GM04504 (cell line): ENCODE measurements at regions not wholly inside any gene's neighbourhood (a gene's known extent, or its start where the extent isn't known, plus 50 kb on each side); places are given as distances from the start of the nearest gene placed in this dataset.

Experiments used
- DNase-seq: peaks from one replicate; pipeline ENCODE4 v3.0.0-alpha.2; 2012; ENCODE audit warnings: low read depth

DNA sequence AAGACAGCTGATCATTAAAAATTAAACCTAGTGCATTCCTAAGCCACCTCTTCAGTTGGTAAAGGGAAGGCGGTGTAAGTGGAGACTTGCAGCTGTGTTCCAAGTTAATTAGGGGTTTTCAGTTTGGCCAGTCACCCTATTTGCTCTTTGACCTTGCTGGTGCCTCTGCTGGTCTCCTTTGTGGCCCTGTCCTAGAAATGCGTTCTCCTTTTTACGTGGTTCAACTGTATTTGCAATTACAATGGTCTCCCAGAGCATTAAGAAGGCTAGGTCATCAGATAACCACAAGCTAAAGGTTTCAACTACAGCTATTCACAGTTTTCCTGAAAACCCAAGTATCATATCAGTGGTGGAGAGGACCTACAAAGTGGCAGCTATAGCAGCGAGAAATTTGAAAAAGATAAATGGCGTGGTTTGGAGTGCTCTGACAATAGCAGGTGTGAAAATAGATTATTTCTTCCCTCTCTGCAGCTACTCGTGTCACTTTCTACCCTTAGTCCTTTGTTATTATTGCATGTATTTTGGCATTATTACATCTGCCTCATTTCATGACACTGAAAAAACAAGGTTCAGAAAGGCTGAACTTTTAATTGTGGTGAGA is 203.5 kb upstream of the TBC1D5 start:
- DNase-seq: no peak

DNA sequence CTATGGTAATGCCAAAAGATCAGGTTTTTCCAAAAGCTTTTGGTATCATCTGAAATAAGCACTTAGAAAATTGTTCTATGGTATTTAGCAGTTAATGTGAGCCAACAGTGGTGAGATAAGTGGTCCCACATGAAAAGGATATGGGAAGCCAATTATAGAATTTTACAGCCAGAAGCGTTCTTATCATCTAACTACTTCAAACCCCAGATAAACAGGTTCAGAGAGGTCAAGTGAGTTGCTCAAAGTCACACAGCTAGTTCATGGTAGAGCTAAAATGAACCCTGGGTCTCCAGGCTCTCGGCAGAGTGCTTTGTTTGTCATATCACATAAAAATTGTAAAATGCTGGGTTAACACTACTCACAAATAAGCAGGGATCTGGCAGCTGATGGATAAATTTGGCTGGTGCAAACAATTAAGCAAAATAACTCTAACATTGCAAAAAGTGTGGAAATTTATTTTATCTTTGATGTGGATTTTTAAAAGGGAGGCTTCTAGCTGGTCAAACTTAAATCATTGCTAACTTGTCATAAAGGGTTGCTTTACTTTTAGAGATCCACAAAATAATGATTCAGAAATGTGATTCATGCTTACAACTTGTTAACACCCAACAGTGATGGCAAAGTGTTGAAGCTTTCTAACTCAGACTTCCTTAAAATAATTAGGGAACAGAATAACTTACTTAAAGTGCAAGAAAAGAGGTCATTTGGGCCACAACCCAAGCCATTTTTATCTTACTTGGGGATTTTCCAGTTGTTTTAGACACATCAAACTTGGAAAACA is 202.8 kb upstream of the TBC1D5 start:
- DNase-seq: no peak

DNA sequence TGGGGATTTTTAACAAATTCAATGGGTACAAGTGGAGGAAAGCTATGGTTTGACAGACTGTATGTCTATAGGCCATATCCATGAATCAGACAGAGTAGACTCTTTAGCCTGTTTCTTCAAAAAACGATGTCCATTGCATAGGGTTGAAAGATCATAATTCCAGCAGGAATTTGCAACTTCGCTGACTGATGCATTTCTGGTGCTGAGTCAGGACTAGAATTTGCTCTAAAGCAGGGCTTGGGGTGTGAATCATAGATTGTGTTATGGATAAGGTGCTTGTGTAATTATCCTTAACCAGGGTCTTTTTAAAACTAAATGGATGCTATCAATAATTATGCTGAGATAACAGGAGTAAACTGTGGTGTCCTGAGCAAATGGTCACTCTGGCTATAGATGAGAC is 200.4 kb upstream of the TBC1D5 start:
- DNase-seq: peak; percentile 12

GRCh38 chr3:17941766-17942165 is 199.3 kb upstream of the TBC1D5 start:
- no peak for DNase-seq

DNA sequence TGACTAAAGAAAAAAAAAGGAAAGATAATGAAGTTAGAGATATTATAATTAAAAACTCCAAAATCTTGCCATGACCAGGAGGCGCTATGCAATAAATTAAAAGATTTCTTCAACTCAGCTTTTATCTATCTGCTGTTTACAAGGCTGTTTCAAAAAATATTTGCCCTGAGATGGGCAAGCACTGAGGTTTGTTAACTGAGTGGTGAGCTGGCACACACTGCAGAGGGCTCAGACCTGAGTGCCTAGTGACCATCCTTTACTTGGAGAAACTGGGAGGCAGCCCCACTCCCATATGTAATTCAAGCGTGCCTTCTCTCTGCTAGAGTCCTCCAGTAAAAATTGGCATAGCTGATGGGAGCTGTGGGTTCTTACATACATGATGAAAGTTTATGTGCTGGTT is 198.7 kb upstream of the TBC1D5 start:
- DNase-seq: no peak

DNA sequence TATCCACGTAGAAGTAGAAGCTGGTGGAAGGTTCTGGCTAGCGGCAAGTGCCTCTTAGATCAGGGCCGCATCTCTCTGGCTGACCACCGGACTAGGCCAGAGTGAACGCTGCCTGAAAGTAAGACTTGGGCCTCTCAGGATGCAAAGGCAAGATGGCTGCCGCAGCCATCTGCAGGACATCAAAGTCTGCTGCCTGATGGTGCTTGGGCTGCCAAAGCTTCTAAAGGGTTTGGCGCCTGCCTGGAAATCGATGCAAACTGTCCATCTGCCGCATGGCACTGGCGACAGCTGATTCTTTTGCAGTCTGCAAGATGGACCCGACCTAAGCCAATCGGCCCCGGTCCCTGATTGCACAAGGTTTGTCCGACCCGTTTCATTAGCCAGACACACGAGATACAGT is 196.7 kb upstream of the TBC1D5 start:
- no peak for DNase-seq

DNA sequence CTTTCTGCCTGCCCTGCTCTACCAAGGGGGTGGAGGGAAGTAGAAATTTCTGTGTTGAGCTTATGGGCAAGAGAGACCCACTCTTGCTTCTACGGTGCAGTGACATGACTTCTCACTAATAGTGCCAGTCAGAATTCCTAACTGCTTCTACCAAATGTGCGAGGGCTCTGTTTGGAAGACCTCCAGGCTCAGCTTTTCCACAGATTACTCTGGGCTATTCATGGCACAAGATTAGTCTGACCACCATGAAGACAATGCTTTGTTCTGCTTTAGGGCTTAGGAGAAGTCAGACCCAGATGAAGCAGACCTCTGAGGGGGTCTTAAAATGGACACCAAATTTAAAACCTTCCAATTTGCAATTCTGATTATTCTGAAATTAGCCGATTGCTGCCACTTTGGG is 195.9 kb upstream of the TBC1D5 start:
- DNase-seq: no peak

GRCh38 chr3:17936736-17937480 is 194.5 kb upstream of the TBC1D5 start:
- DNase-seq: no peak

GRCh38 chr3:17935222-17935621 is 192.8 kb upstream of the TBC1D5 start:
- DNase-seq: no peak

DNA sequence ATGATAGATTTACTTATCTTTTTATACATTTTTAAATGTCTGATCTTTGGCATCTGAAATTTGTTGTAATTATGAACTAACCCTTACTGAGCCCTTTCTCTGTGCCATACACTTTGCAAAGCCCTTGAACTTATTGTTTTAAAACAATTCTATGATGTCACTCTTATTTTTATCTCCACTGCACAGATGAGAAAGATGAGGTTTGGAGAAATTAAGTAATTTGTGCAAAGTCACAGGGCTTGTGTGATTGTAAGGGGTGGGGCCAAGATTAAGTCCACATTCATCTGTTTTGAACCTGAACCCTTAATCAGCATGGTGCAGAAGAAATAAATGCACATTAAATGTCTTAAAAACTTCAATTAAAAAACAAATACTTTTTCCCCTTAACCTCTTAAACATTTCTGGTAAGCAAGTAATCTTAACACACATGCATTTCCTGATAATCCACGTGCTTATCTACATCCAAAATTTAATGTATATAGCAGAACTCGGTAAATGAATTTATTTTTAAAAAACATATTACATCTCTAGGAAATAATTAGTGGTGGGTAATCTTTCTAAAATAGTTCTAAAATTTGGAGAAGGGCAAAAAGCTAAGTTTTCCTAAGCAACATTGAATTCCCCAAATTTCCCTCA is 189.8 kb upstream of the TBC1D5 start:
- DNase-seq: no peak

DNA sequence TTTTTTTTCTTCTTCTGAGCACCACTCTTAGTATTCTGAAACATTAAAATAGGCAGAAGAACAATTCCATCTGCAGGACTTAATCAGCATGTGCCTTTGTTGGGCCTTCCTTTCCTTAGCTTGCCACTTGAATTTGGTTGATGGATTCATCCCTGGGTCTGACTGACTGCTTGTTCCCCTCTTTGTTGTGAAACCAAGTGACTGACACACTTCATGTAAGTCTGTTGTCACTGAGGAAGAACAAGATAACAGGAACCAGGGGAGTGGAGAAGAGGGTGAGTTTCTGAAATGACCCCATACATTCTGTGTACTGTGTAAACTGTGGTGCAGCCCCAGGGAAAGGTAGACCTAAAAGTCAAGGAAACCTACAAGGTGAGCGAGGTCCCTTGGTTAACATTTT is 188.7 kb upstream of the TBC1D5 start:
- no peak for DNase-seq

- DNase-seq: no peak
Observed at GRCh38 chr3:17928502-17929145, 186.2 kb upstream of the TBC1D5 start.

DNA sequence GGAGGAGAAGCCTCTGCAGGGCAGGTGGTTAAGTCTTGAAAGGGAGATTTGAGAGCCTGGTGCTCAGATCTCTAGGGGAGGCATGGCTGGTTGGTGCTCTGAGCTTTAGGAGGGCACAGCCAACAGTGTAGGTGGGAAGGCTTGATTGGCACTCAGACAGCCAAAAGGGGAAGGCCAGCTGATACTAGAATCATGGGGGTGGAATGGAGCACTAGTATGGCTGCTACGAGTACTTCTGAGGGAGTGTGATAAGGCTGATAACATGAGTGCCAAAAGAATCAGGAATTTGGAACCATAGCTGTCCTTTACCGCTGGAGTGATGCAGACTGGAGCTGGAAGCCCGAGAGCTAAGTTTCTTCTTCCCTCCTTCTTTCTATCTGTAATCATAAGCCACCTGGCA is 184.6 kb upstream of the TBC1D5 start:
- DNase-seq: no peak

- DNase-seq: no peak
Observed at GRCh38 chr3:17915341-17915740, 172.9 kb upstream of the TBC1D5 start.

- no peak for DNase-seq
Observed at GRCh38 chr3:17913359-17913758, 170.9 kb upstream of the TBC1D5 start.

GRCh38 chr3:17911986-17912760 is 169.7 kb upstream of the TBC1D5 start:
- no peak for DNase-seq

GRCh38 chr3:17910922-17911321 is 168.5 kb upstream of the TBC1D5 start:
- DNase-seq: no peak

- no peak for DNase-seq
Observed at GRCh38 chr3:17909714-17910113, 167.3 kb upstream of the TBC1D5 start.

- DNase-seq: no peak
Observed at GRCh38 chr3:17908399-17909191, 166.2 kb upstream of the TBC1D5 start.

DNA sequence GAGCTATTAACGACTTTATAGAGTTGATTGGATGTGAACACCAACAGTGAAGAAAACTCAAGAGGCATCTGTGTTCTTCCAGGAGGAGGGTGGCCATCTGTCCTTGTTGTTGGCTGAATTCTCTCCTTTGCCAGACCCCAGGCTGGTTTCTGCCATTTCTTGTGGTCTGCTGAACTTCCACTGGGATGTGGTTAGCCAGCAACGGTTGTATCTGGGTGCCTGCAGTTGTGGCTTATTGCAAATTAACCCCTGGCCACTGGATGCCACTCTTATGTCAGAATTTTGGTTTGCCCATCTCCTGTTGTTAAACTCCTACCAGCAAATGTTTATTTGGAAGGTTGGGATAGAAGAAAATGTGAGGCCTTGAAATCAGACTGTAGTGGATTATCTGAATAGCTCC is 163.6 kb upstream of the TBC1D5 start:
- DNase-seq: no peak

DNA sequence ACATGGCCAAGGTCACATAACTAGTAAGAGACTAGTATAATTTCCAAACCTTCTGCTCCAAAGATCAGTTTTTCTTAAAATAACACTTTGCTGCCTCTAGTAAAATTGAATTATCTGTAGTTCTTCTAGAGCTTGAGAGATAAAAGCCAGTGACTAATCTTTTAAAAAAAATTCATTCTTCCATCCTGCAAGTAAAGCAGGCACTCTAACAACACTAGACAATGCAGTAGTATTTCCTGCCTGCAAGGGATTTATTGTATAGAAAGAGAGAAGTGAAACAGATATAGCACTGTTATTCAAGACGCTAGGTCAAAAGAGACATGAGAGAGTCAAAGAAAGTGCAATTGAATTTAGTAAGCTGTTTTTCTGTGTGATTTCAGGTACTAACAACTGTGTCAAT is 159.5 kb upstream of the TBC1D5 start:
- DNase-seq: no peak
